Gastroesophageal sphincter (tissue), 4 donors: ENCODE measurements at regions not wholly inside any gene's neighbourhood (a gene's known extent, or its start where the extent isn't known, plus 50 kb on each side); places are given as distances from the start of the nearest gene placed in this dataset.

Experiments
- ATAC-seq: fragments of 150-250 bp; one replicate; pipeline ENCODE4 v1.9.1; 2016; ENCODE audit warnings: mild to moderate bottlenecking, moderate library complexity
- H3K27ac ChIP-seq, 4 donors: fragments of 200-600 bp; sonication (generic) in 3 of 4; 1 replicate in 3 of 4; 2 replicates in 1 of 4; pipeline ENCODE4 v1.5.1; 2016 to 2019
- H3K27me3 ChIP-seq: fragments of 200-600 bp; sonication (generic); one replicate; pipeline ENCODE4 v1.5.1; 2019
- H3K36me3 ChIP-seq, 2 donors: fragments of 200-600 bp; sonication (generic); one replicate each; pipeline ENCODE4 v1.5.1; 2019; ENCODE audit warnings: control low read depth in 1 of 2
- H3K4me1 ChIP-seq, 3 donors: fragments of 200-600 bp; sonication (generic); 1 replicate in 2 of 3; 2 replicates in 1 of 3; pipeline ENCODE4 v1.5.1; 2016 to 2019; ENCODE audit warnings: control low read depth in 2 of 3
- H3K4me3 ChIP-seq, 2 donors: fragments of 200-600 bp; sonication (generic); one replicate each; pipeline ENCODE4 v1.5.1; 2019; ENCODE audit warnings: mild to moderate bottlenecking in 1 of 2, moderate library complexity in 1 of 2
- H3K9me3 ChIP-seq, 3 donors: fragments of 200-600 bp; sonication (generic); one replicate each; pipeline ENCODE4 v1.5.1; 2017 to 2019; ENCODE audit warnings: control low read depth in 2 of 3
- EP300 ChIP-seq: sonication (generic); formaldehyde crosslinking; IDR thresholded peaks from one replicate; pipeline ENCODE4 v1.6.1; 2017; ENCODE audit warnings: antibody characterized with exemption, mild to moderate bottlenecking
- POLR2A ChIP-seq, 2 donors: fragments of 450-650 bp; IDR thresholded peaks; one replicate each; pipeline ENCODE4 v1.6.1; 2017; ENCODE audit warnings: antibody characterized with exemption in 2 of 2, mild to moderate bottlenecking in 2 of 2, moderate library complexity in 1 of 2
- POLR2AphosphoS5 ChIP-seq: sonication (generic); formaldehyde crosslinking; IDR thresholded peaks from one replicate; pipeline ENCODE4 v1.6.1; 2017; ENCODE audit warnings: antibody characterized with exemption
- WGBS, 2 donors: methylation state at CpG; one replicate each; pipeline ENCODE4 v1.1.5; 2018; ENCODE audit warnings: low coverage in 1 of 2; 5-methylcytosine and 5-hydroxymethylcytosine counted together
- TF ChIP-seq, protein P1 (sequence below), 4 experiments: fragments of 200-600 bp in 2 of 4; fragments of 450-650 bp in 2 of 4; sonication (generic) in 1 of 4; IDR thresholded peaks; one replicate each; pipeline ENCODE4 v1.5.1; 2017 to 2019; ENCODE audit warnings: antibody characterized with exemption in 4 of 4, mild to moderate bottlenecking in 2 of 4, moderate library complexity in 2 of 4

DNA sequence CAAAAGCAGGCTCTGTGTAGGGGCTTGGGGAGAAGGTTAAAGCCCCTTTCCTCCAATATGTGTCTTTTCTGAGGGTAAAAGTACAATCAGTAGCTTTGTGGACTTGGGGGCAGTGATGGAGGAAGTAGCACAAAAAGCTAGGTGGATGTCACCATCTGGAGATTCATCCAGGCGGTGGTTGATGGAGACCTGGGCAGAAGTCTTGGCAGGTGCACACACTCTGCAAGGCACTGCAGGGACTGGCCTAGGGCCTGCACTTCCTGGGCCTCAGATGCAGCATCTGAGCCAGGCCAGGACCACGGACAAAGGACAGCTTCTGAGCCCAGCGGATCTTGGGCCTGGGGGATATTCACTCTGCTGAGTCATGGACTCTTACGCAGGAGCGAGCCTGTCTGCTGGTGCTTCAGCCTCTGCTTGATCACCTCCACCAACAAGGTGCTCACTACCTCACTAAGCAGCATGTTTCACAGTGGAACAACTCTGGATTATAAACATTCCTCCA lies 391.1 kb downstream of the TNS1 start:
- Histone ChIP-seq H3K36me3 (no peaks in the 10 kb centered on the region), H3K27me3 (no peaks in the 10 kb centered on the region), H3K27ac (no peak overlapping the region), H3K4me1 (peaks cover 0 to 1% (median 0%) of the 10 kb centered on the region in 3 donors), H3K4me3 (no peak overlapping the region), H3K9me3 (no peaks in the 10 kb centered on the region)
- TF ChIP-seq EP300: no peak
- TF ChIP-seq, protein P1, sequence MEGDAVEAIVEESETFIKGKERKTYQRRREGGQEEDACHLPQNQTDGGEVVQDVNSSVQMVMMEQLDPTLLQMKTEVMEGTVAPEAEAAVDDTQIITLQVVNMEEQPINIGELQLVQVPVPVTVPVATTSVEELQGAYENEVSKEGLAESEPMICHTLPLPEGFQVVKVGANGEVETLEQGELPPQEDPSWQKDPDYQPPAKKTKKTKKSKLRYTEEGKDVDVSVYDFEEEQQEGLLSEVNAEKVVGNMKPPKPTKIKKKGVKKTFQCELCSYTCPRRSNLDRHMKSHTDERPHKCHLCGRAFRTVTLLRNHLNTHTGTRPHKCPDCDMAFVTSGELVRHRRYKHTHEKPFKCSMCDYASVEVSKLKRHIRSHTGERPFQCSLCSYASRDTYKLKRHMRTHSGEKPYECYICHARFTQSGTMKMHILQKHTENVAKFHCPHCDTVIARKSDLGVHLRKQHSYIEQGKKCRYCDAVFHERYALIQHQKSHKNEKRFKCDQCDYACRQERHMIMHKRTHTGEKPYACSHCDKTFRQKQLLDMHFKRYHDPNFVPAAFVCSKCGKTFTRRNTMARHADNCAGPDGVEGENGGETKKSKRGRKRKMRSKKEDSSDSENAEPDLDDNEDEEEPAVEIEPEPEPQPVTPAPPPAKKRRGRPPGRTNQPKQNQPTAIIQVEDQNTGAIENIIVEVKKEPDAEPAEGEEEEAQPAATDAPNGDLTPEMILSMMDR (IDR thresholded peaks at IDR 0.05): no peak
- no peak for TF ChIP-seq POLR2A (IDR thresholded peaks at IDR 0.05)
- no peak for TF ChIP-seq POLR2AphosphoS5
- WGBS, 2 donors: 90 to 100% methylated on average over 1 to 2 of the region's 5 CpGs
- no peak for ATAC-seq

- Histone ChIP-seq H3K27ac (no peak overlapping the region), H3K4me1 (no peaks in the 10 kb centered on the region), H3K36me3 (no peaks in the 10 kb centered on the region), H3K27me3 (no peaks in the 10 kb centered on the region), H3K9me3 (no peaks in the 10 kb centered on the region), H3K4me3 (no peak overlapping the region)
- TF ChIP-seq POLR2AphosphoS5 (no peak), POLR2A (IDR thresholded peaks at IDR 0.05) (no peak), EP300 (no peak)
- TF ChIP-seq, protein P1 (IDR thresholded peaks at IDR 0.05): no peak
- WGBS, 2 donors: no CpG with 5 or more reads among the region's 4 CpGs
- ATAC-seq: no peak
These were observed 391.7 kb downstream of the TNS1 start for GRCh38 chr2:217611056-217611455.

DNA sequence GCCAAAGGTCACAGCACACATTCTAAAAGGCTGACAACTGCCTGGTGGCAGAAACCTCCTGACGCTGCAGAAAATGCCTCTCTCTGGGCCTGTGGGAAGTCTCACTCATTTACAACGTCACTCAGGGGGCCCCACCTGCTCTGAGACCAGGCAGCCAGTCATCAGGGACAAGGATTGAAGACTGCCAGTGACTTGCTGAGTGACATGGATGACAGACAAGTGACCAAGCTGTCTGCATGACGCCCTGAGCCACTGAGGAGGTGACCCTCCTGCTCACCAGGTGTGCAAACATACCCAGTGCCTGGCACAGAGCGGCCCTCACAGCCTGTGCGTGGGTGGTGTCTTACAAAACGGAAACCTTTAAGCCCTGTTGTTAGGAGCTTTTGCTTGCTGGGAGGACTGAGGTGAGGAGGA lies 392.4 kb downstream of the TNS1 start:
- H3K4me3 ChIP-seq: no peak overlapping the region
- no peak overlapping the region for H3K27ac ChIP-seq
- H3K9me3 ChIP-seq: no peaks in the 10 kb centered on the region
- no peaks in the 10 kb centered on the region for H3K4me1 ChIP-seq
- H3K27me3 ChIP-seq: no peaks in the 10 kb centered on the region
- ATAC-seq: no peak
- TF ChIP-seq, protein P1 (IDR thresholded peaks at IDR 0.05): no peak
- no peak for TF ChIP-seq POLR2AphosphoS5
- no peak for TF ChIP-seq EP300
- TF ChIP-seq POLR2A (IDR thresholded peaks at IDR 0.05): no peak
- WGBS, 2 donors: 57 to 82% methylated on average over 1 to 4 of the region's 6 CpGs
- no peaks in the 10 kb centered on the region for H3K36me3 ChIP-seq

DNA sequence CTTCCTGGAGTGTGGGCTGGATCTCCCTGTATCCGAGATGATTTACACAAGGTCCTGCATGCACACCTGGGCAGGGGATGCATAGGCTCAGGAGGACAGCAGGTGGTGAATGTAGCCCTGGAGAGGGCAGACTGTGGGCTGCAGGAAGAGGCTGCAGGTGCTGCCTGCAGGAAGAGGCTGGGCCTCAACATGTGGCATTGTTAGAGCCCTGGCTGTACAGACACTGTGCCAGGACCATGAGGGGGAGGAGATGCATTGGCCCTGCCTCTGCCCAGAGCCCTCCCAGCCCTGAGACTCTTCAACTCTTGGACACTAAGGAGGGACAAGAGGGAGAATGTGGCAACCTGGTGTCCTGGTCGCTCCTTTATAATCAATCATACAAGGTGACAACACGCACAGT lies 392.8 kb downstream of the TNS1 start:
- Histone ChIP-seq H3K9me3 (no peaks in the 10 kb centered on the region), H3K36me3 (no peaks in the 10 kb centered on the region), H3K4me1 (peaks cover 0 to 2% (median 0%) of the 10 kb centered on the region in 3 donors), H3K4me3 (no peak overlapping the region), H3K27me3 (no peaks in the 10 kb centered on the region), H3K27ac (no peak overlapping the region)
- TF ChIP-seq EP300 (no peak), POLR2AphosphoS5 (no peak), POLR2A (IDR thresholded peaks at IDR 0.05) (no peak)
- TF ChIP-seq, protein P1 (IDR thresholded peaks at IDR 0.05): no peak
- no CpG with 5 or more reads among the region's 3 CpGs for WGBS, 2 donors
- no peak for ATAC-seq

DNA sequence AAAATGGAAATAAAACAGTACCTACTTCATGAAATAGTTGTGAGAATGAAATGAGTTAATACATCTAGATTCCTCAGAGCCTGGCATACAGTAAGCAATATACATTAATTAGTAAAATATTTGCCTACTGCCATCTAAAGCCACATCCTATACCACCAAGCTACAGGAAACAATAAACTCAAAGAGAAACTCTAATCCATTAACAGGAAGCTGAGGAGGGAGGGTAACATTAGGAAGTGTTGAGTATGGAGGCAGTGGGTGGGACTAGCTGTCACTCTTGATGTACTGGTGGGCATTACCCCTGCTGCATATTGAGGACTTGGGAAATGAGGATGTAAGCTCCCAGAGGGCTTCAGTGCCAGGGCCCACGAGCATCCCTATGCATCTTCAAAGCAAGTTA lies 396.5 kb downstream of the TNS1 start:
- 89 to 100% methylated on average over 1 of the region's 1 CpG for WGBS, 2 donors
- Histone ChIP-seq H3K4me3 (no peak overlapping the region), H3K27ac (no peak overlapping the region), H3K27me3 (no peaks in the 10 kb centered on the region), H3K36me3 (no peaks in the 10 kb centered on the region), H3K4me1 (peaks cover 0 to 10% (median 0%) of the 10 kb centered on the region in 3 donors), H3K9me3 (no peaks in the 10 kb centered on the region)
- ATAC-seq: no peak
- TF ChIP-seq EP300 (no peak), POLR2AphosphoS5 (no peak), POLR2A (IDR thresholded peaks at IDR 0.05) (no peak)
- TF ChIP-seq, protein P1 (IDR thresholded peaks at IDR 0.05): no peak
